Heart left ventricle (tissue), 16 donors: ENCODE measurements at regions not wholly inside any gene's neighbourhood (a gene's known extent, or its start where the extent isn't known, plus 50 kb on each side); places are given as distances from the start of the nearest gene placed in this dataset.

Experiments used
- ATAC-seq, 4 donors: fragments of 200-7000 bp; cut with Tn5 transposase; one replicate each; pipeline ENCODE4 v1.9.1; 2020 to 2022; ENCODE audit warnings: moderate library complexity in 4 of 4, mild to moderate bottlenecking in 3 of 4, moderate number of reproducible peaks in 1 of 4
- DNase-seq, 5 donors: peaks; one replicate each; pipeline ENCODE4 v3.0.0-alpha.2; 2020
- H3K27ac ChIP-seq, 12 donors: fragments of 200-600 bp; sonication (generic) in 4 of 12; one replicate each; pipeline versions ENCODE4 v1.5.0 to v1.8.0; 2016 to 2022; ENCODE audit warnings: mild to moderate bottlenecking in 2 of 12
- H3K27me3 ChIP-seq, 9 donors: fragments of 200-600 bp; sonication (generic) in 2 of 9; one replicate each; pipeline versions ENCODE4 v1.5.1 to v1.8.0; 2016 to 2022; ENCODE audit warnings: mild to moderate bottlenecking in 3 of 9
- H3K36me3 ChIP-seq, 9 donors: fragments of 200-600 bp; sonication (generic) in 2 of 9; one replicate each; pipeline versions ENCODE4 v1.5.0 to v1.8.0; 2018 to 2022; ENCODE audit warnings: mild to moderate bottlenecking in 2 of 9
- H3K4me1 ChIP-seq, 12 donors: fragments of 200-600 bp; sonication (generic) in 4 of 12; one replicate each; pipeline versions ENCODE4 v1.5.0 to v1.8.0; 2016 to 2022; ENCODE audit warnings: mild to moderate bottlenecking in 3 of 12
- H3K4me3 ChIP-seq, 12 donors: fragments of 200-600 bp; sonication (generic) in 4 of 12; one replicate each; pipeline versions ENCODE4 v1.5.0 to v1.8.0; 2017 to 2022; ENCODE audit warnings: mild to moderate bottlenecking in 9 of 12, moderate library complexity in 4 of 12
- H3K9me3 ChIP-seq, 12 donors: fragments of 200-600 bp; sonication (generic) in 4 of 12; one replicate each; pipeline versions ENCODE4 v1.5.0 to v1.8.0; 2016 to 2022; ENCODE audit warnings: mild to moderate bottlenecking in 1 of 12
- CTCF ChIP-seq, 12 donors: fragments of 200-600 bp; sonication (generic) in 4 of 12; IDR thresholded peaks; one replicate each; pipeline versions ENCODE4 v1.5.0 to v1.8.0; 2018 to 2022; ENCODE audit warnings: antibody characterized with exemption in 12 of 12, mild to moderate bottlenecking in 5 of 12
- POLR2A ChIP-seq, 2 donors: fragments of 450-650 bp; IDR thresholded peaks; one replicate each; pipeline ENCODE4 v1.6.1; 2017; ENCODE audit warnings: antibody characterized with exemption in 2 of 2, mild to moderate bottlenecking in 2 of 2, moderate library complexity in 2 of 2
- WGBS, 4 donors: extraction: QIAGEN DNeasy Blood & Tissue Kit in 2 of 4; methylation state at CpG; one replicate each; pipeline versions ENCODE4 v1.1.5 to v1.1.7; 2013 to 2018; 5-methylcytosine and 5-hydroxymethylcytosine counted together
- intact Hi-C, 10 donors: fragments of 100-400 bp; cut with DNase I; formaldehyde crosslinking; loops; one replicate each; pipeline versions ENCODE4 v1.11.1 to v1.14.2; 2022
- donor health status: ischemic (EF 13 %, LVEDD 7.1; RV severe dilation, severe dysfunction).
- donor health status: healthy with polysubstance abuse.
- donor health status: DM: no; HTN: yes; CAD: no.
- donor health status: DM: no; HTN: no; CAD: no.
- donor health status: ischemic (EF 25% LVEDD 6.9; RV normal size, moderate dysfunction).
- donor health status: ischemic (EF 25% LVEDD 5.7; RV mildly dilated, moderate dysfunction).
- donor health status: healthy.
- donor health status: DM: yes; HTN: yes; CAD: no.
- donor health status: ischemic (EF 35%, LVEDD 5.7; RV mildly dilated, moderate dysfunction).
- donor health status: nonischemic (EF 11% LVEDD 7.7; RV severe dilation, severe dysfunction).
- donor health status: DM: yes; HTN: yes; CAD: no.
- donor health status: PGD.
- donor health status: ischemic (EF 29% LVEDD 5.4; RV normal size, mild dysfunction).
- donor health status: nonischemic (EF 23%, LVEDD 6.1; RV moderate dilation, normal function).

- H3K4me1 ChIP-seq, result peaks cover 0 to 13% (median 0%) of the 10 kb centered on the region in 12 donors
- H3K36me3 ChIP-seq, result no peaks in the 10 kb centered on the region
- no peak for DNase-seq
- no peak overlapping the region for H3K4me3 ChIP-seq
- intact Hi-C loops, result no loop called here
- no peak overlapping the region for H3K27ac ChIP-seq
- TF ChIP-seq CTCF (IDR thresholded peaks at IDR 0.05) (no peak), POLR2A (IDR thresholded peaks at IDR 0.05) (no peak)
- no peaks in the 10 kb centered on the region for H3K27me3 ChIP-seq
- peak in 3 of 4 donors; percentile 22 to 68 (median 49) for ATAC-seq
- H3K9me3 ChIP-seq, result no peaks in the 10 kb centered on the region
- whole genome bisulfite sequencing, 4 donors, result 43 to 57% (median 49%) methylated on average over 1 of the region's 1 CpG
Measured at GRCh38 chr6:81570681-81571080, 181.8 kb downstream of the TENT5A start.

- 79 to 86% (median 84%) methylated on average over 2 of the region's 2 CpGs for WGBS, 4 donors
- Histone ChIP-seq H3K9me3 (no peaks in the 10 kb centered on the region), H3K36me3 (no peaks in the 10 kb centered on the region), H3K4me1 (peaks cover 0 to 5% (median 0%) of the 10 kb centered on the region in 12 donors), H3K27ac (no peak overlapping the region), H3K4me3 (no peak overlapping the region), H3K27me3 (no peaks in the 10 kb centered on the region)
- intact Hi-C loops, result no loop called here
- DNase-seq (no peak), ATAC-seq (no peak)
- TF ChIP-seq CTCF (IDR thresholded peaks at IDR 0.05) (no peak), POLR2A (IDR thresholded peaks at IDR 0.05) (no peak)
Measured at GRCh38 chr6:81568973-81569372, 183.5 kb downstream of the TENT5A start.

GRCh38 chr6:81565071-81565470 lies 187.4 kb downstream of the TENT5A start:
- DNase-seq (no peak), ATAC-seq (no peak)
- 68 to 81% (median 76%) methylated on average over 2 of the region's 2 CpGs for whole genome bisulfite sequencing, 4 donors

GRCh38 chr6:81564470-81565068 lies 187.9 kb downstream of the TENT5A start:
- 84 to 95% (median 90%) methylated on average over 2 of the region's 2 CpGs for WGBS, 4 donors
- TF ChIP-seq CTCF (IDR thresholded peaks at IDR 0.05) (no peak), POLR2A (IDR thresholded peaks at IDR 0.05) (no peak)
- intact Hi-C loops, result no loop called here
- Histone ChIP-seq H3K4me3 (no peak overlapping the region), H3K36me3 (no peaks in the 10 kb centered on the region), H3K27ac (no peak overlapping the region), H3K4me1 (peaks cover 0 to 19% (median 0%) of the 10 kb centered on the region in 12 donors), H3K9me3 (peaks cover 0 to 2% (median 0%) of the 10 kb centered on the region in 12 donors), H3K27me3 (no peaks in the 10 kb centered on the region)
- no peak for DNase-seq
- ATAC-seq, result no peak

More at GRCh38 chr6:81565071-81565470, 187.4 kb downstream of the TENT5A start:
- Histone ChIP-seq H3K9me3 (peaks cover 0 to 2% (median 0%) of the 10 kb centered on the region in 12 donors), H3K27me3 (no peaks in the 10 kb centered on the region), H3K4me3 (no peak overlapping the region), H3K36me3 (no peaks in the 10 kb centered on the region), H3K27ac (no peak overlapping the region), H3K4me1 (peaks cover 0 to 19% (median 0%) of the 10 kb centered on the region in 12 donors)
- TF ChIP-seq POLR2A (IDR thresholded peaks at IDR 0.05) (no peak), CTCF (IDR thresholded peaks at IDR 0.05) (no peak)
- intact Hi-C loops, result no loop called here
